Neural cell (in vitro differentiated cells): ENCODE measurements at regions not wholly inside any gene's neighbourhood (a gene's known extent, or its start where the extent isn't known, plus 50 kb on each side); places are given as distances from the start of the nearest gene placed in this dataset.
A peak's percentile ranks its signal among the peaks of the same experiment; 100 is the strongest.

Experiments used
- H2AFZ ChIP-seq: fragments of 200-600, 300-800 bp; sonication (generic), shearing (Covaris generic); 2 replicates; pipeline ENCODE4 v1.6.0; 2014; ENCODE audit warnings: low read depth, mild to moderate bottlenecking, antibody characterized with exemption, low read length, moderate library complexity
- H3F3A ChIP-seq: fragments of 200-600 bp; shearing (Covaris generic); 2 replicates; pipeline ENCODE4 v1.6.1; 2016; ENCODE audit warnings: mild to moderate bottlenecking, moderate library complexity, mixed read lengths, antibody characterized with exemption, low read length; ENCODE audit not compliant: insufficient read depth, poor library complexity, severe bottlenecking
- H3K27ac ChIP-seq: fragments of 200-600, 300-800 bp; sonication (generic), shearing (Covaris generic); 2 replicates; pipeline ENCODE4 v1.5.1; 2014; ENCODE audit warnings: mild to moderate bottlenecking, low read length, moderate library complexity
- H3K27me3 ChIP-seq: fragments of 300-800, 200-600 bp; sonication (generic), shearing (Covaris generic); 2 replicates; pipeline ENCODE4 v1.6.0; 2014; ENCODE audit warnings: mild to moderate bottlenecking, low read depth, low read length, moderate library complexity; ENCODE audit not compliant: insufficient read depth
- H3K36me3 ChIP-seq: fragments of 300-800, 200-600 bp; sonication (generic), shearing (Covaris generic); 2 replicates; pipeline ENCODE4 v1.5.1; 2014; ENCODE audit warnings: mild to moderate bottlenecking, antibody characterized with exemption, low read length, moderate library complexity; ENCODE audit not compliant: insufficient read depth
- H3K4me2 ChIP-seq: fragments of 300-800, 200-600 bp; sonication (generic), shearing (Covaris generic); 2 replicates; pipeline ENCODE4 v1.6.0; 2014; ENCODE audit warnings: mild to moderate bottlenecking, low read length
- H3K4me3 ChIP-seq: fragments of 300-800, 200-600 bp; sonication (generic), shearing (Covaris generic); 2 replicates; pipeline ENCODE4 v1.5.1; 2014; ENCODE audit warnings: mild to moderate bottlenecking, low read length, moderate library complexity
- H3K79me2 ChIP-seq: fragments of 200-600 bp; shearing (Covaris generic); replicated peaks from 2 replicates; pipeline ENCODE4 v1.6.0; 2014; ENCODE audit warnings: mild to moderate bottlenecking, low read length, moderate library complexity; ENCODE audit not compliant: insufficient read depth
- H3K9ac ChIP-seq: fragments of 300-800, 200-600 bp; sonication (generic), shearing (Covaris generic); 2 replicates; pipeline ENCODE4 v1.6.1; 2016; ENCODE audit warnings: mild to moderate bottlenecking, low read length, mixed read lengths
- H3K9me2 ChIP-seq: fragments of 200-600 bp; shearing (Covaris generic); 2 replicates; pipeline ENCODE4 v1.6.1; 2016; ENCODE audit warnings: mild to moderate bottlenecking, low read length, mixed read lengths; ENCODE audit not compliant: insufficient read depth
- H3K9me3 ChIP-seq: fragments of 200-600, 300-800 bp; sonication (generic), shearing (Covaris generic); 2 replicates; pipeline ENCODE4 v1.6.1; 2016; ENCODE audit warnings: mild to moderate bottlenecking, mixed run types, low read length, moderate library complexity, mixed read lengths
- H4K20me1 ChIP-seq: fragments of 200-600 bp; shearing (Covaris generic); 2 replicates; pipeline ENCODE4 v1.6.1; 2016; ENCODE audit warnings: mild to moderate bottlenecking, mixed run types; ENCODE audit not compliant: insufficient read depth
- CTCF ChIP-seq: fragments of 450-650 bp; IDR thresholded peaks from 2 replicates; pipeline ENCODE4 v1.5.1; 2014; ENCODE audit warnings: antibody characterized with exemption, mild to moderate bottlenecking, moderate library complexity; ENCODE audit not compliant: poor library complexity, severe bottlenecking
- EP300 ChIP-seq: fragments of 450-650 bp; conservative IDR thresholded peaks from 2 replicates; pipeline ENCODE4 v1.6.1; 2014; ENCODE audit warnings: antibody characterized with exemption, mild to moderate bottlenecking, moderate library complexity; ENCODE audit not compliant: poor library complexity, severe bottlenecking
- EZH2 ChIP-seq: fragments of 200-600, 300-800 bp; shearing (Covaris generic), sonication (generic); IDR thresholded peaks from 2 replicates; pipeline ENCODE4 v1.6.1; 2014; ENCODE audit warnings: antibody characterized with exemption, low read length, borderline replicate concordance, mild to moderate bottlenecking; ENCODE audit not compliant: insufficient read depth, poor library complexity, severe bottlenecking
- MXI1 ChIP-seq: fragments of 450-650 bp; conservative IDR thresholded peaks from 2 replicates; pipeline ENCODE4 v1.6.1; 2014; ENCODE audit warnings: antibody characterized with exemption, mild to moderate bottlenecking; ENCODE audit not compliant: poor library complexity, severe bottlenecking
- POLR2AphosphoS5 ChIP-seq: IDR thresholded peaks from 2 replicates; pipeline ENCODE4 v1.6.1; 2012
- RAD21 ChIP-seq: fragments of 450-650 bp; conservative IDR thresholded peaks from 2 replicates; pipeline ENCODE4 v1.6.1; 2014; ENCODE audit warnings: antibody characterized with exemption, mild to moderate bottlenecking, moderate library complexity
- REST ChIP-seq: IDR thresholded peaks from 2 replicates; pipeline ENCODE4 v1.6.1; 2012; ENCODE audit warnings: borderline replicate concordance
- SMC3 ChIP-seq: fragments of 450-650 bp; conservative IDR thresholded peaks from 2 replicates; pipeline ENCODE4 v1.6.1; 2014; ENCODE audit warnings: antibody characterized with exemption, mild to moderate bottlenecking, moderate library complexity; ENCODE audit not compliant: poor library complexity
- TAF1 ChIP-seq: IDR thresholded peaks from 2 replicates; pipeline ENCODE4 v1.6.1; 2012; ENCODE audit warnings: low read depth

- Histone ChIP-seq H3K4me3 (no peak overlapping the region), H3K27me3 (no peaks in the 10 kb centered on the region), H2AFZ (no peak overlapping the region), H3K4me2 (no peak overlapping the region), H3K79me2 (no peaks in the 10 kb centered on the region), H3K9me3 (no peaks in the 10 kb centered on the region), H3K9ac (no peak overlapping the region), H3K9me2 (no peaks in the 10 kb centered on the region), H3K27ac (no peak overlapping the region), H3F3A (no peaks in the 10 kb centered on the region), H3K36me3 (no peaks in the 10 kb centered on the region), H4K20me1 (no peaks in the 10 kb centered on the region)
- TF ChIP-seq RAD21 (no peak), TAF1 (no peak), POLR2AphosphoS5 (no peak), EP300 (no peak), CTCF (no peak), SMC3 (no peak), REST (no peak), MXI1 (no peak), EZH2 (no peak)
These were observed 795.1 kb upstream of the HS3ST5 start for GRCh38 chr6:115137910-115138309.

- no peak overlapping the region for H3K4me3 ChIP-seq
- TF ChIP-seq RAD21 (no peak), REST (no peak), EZH2 (no peak), MXI1 (no peak), CTCF (no peak), SMC3 (no peak), POLR2AphosphoS5 (peak; percentile 23), TAF1 (no peak), EP300 (peak; percentile 39)
- H3K9me2 ChIP-seq, result no peaks in the 10 kb centered on the region
- H3K79me2 ChIP-seq, result no peaks in the 10 kb centered on the region
- no peaks in the 10 kb centered on the region for H3K27me3 ChIP-seq
- H3K4me2 ChIP-seq, result no peak overlapping the region
- no peak overlapping the region for H3K9ac ChIP-seq
- H3K9me3 ChIP-seq, result no peaks in the 10 kb centered on the region
- no peak overlapping the region for H3K27ac ChIP-seq
- no peaks in the 10 kb centered on the region for H3F3A ChIP-seq
- no peak overlapping the region for H2AFZ ChIP-seq
- H4K20me1 ChIP-seq, result no peaks in the 10 kb centered on the region
- no peaks in the 10 kb centered on the region for H3K36me3 ChIP-seq
These were observed 791.0 kb upstream of the HS3ST5 start for GRCh38 chr6:115133790-115134189.
